Epithelial cell of esophagus (primary cell): ENCODE measurements at regions not wholly inside any gene's neighbourhood (a gene's known extent, or its start where the extent isn't known, plus 50 kb on each side); places are given as distances from the start of the nearest gene placed in this dataset.

Source experiments
- DNase-seq: peaks from one replicate; pipeline ENCODE4 v3.0.0; 2010; ENCODE audit warnings: low read depth
- H3K4me3 ChIP-seq: 2 replicates; pipeline ENCODE4 v1.5.1; 2011; ENCODE audit warnings: mild to moderate bottlenecking, low read length, control low read depth
- CTCF ChIP-seq: IDR thresholded peaks from 2 replicates; pipeline ENCODE4 v1.5.1; 2011; ENCODE audit warnings: low read depth, mild to moderate bottlenecking, low read length, control low read depth, inconsistent platforms; ENCODE audit not compliant: insufficient read depth; ENCODE audit errors: missing control alignments

DNA sequence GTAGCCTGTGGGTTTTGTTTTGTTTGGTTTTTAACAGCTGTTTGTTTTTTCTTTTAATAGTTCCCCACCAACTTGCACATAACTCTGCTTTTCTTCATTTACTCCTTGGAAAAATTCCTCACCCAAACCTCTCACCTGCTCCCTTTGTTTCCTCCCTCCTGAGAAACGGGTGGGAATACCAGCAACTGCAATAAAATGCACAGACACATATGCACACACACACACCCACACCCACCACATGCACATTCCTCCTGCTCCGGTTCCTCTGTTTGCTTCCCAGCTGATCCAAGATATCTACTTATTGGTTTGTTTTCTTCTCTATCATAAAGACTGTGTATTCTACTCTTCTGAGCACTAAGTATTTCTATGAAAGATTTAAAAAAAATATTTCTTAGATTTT is 161.1 kb upstream of the EPHA7 start:
- TF ChIP-seq CTCF = no peak
- no peak overlapping the region for H3K4me3 ChIP-seq
- no peak for DNase-seq

DNA sequence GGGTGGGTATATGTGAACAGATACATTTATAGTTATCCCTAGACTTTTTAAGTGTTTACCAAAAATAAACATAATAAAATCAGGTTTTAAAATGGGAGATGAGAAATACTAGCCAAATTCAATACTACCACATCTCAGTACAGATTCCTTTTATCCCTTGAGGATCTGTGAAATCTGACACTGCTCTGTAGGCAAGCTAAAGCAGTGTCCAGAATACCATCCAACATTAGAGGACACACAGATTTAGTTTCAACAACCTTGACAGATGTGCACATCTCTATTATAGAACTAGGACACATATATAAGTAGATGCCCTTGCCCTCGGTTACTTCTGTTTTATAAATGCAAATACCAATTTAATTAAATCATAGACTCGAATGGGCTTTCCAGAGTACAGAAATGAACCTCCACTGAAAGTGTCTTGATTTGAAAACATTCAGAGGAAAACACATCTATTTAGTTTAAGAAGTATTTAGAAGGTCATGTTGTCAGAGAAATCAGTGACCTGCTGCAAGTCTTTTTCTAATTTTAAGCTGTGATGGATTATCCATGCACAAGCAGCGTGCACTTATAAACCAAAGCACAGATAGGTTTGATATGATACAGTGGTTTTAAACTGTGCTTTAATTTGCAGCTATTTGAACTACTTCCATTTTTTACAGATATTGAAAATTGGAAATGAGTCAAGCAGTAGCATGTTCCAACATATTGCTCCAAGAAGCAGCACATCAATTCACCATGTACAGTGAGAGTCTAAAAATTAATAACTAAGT is 156.3 kb upstream of the EPHA7 start:
- TF ChIP-seq CTCF = no peak
- H3K4me3 ChIP-seq = no peak overlapping the region
- no peak for DNase-seq

- H3K4me3 ChIP-seq = no peak overlapping the region
- TF ChIP-seq CTCF = no peak
- no peak for DNase-seq
These were observed 154.9 kb upstream of the EPHA7 start for GRCh38 chr6:93574299-93574698.

DNA sequence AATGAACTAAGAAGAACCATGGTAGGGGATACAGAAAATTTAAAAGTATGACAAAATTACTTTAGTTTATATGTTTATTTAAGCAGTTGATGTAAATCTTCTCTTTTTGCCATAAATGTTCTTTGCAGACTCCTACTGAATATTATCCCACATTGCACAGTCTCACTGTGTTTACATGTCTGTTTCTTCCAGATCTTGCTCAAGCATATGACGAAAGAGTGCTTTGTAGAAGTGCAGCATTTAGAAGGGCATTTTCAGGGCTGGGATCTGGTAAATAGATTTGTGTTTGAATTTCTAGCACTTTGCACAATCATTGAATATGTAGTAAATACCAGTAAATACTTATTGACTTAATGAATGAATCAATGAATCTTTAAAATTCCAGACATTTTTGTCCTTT is 152.0 kb upstream of the EPHA7 start:
- no peak overlapping the region for H3K4me3 ChIP-seq
- no peak for TF ChIP-seq CTCF
- DNase-seq = no peak

GRCh38 chr6:93568169-93568568 is 148.8 kb upstream of the EPHA7 start:
- no peak for TF ChIP-seq CTCF
- no peak for DNase-seq
- no peak overlapping the region for H3K4me3 ChIP-seq

GRCh38 chr6:93567164-93567563 is 147.8 kb upstream of the EPHA7 start:
- TF ChIP-seq CTCF = no peak
- H3K4me3 ChIP-seq = no peak overlapping the region
- DNase-seq = no peak

- TF ChIP-seq CTCF = no peak
- DNase-seq = no peak
- no peak overlapping the region for H3K4me3 ChIP-seq
These were observed 146.9 kb upstream of the EPHA7 start for GRCh38 chr6:93566285-93566684.
